CD4-positive, CD25-positive, alpha-beta regulatory T cell (primary cell): ENCODE measurements at regions not wholly inside any gene's neighbourhood (a gene's known extent, or its start where the extent isn't known, plus 50 kb on each side); places are given as distances from the start of the nearest gene placed in this dataset.
"Not testable (repeated sequence)": the region's sequence is repeated elsewhere in the genome, so short reads cannot be mapped to it uniquely, and the experiment has no call there.

ENCODE experiments used
- ATAC-seq, 2 donors: fragments of 150-1000 bp; cut with Tn5 transposase; one replicate each; pipeline ENCODE4 v1.10.0; 2021; ENCODE audit warnings: low read depth in 2 of 2, moderate number of reproducible peaks in 2 of 2, moderate library complexity in 1 of 2
- DNase-seq, 3 donors: peaks; one replicate each; pipeline versions ENCODE4 v3.0.0 to v3.0.0-alpha.2; 2012 to 2022; ENCODE audit warnings: mixed read lengths in 1 of 3
- H3K27ac ChIP-seq: one replicate; pipeline ENCODE4 v1.7.0; 2013; ENCODE audit warnings: mild to moderate bottlenecking, low read length; ENCODE audit not compliant: insufficient read depth, poor library complexity, severe bottlenecking
- H3K27me3 ChIP-seq: one replicate; pipeline ENCODE4 v1.7.0; 2013; ENCODE audit warnings: low read length; ENCODE audit not compliant: control insufficient read depth, insufficient read depth
- H3K36me3 ChIP-seq: one replicate; pipeline ENCODE4 v1.7.0; 2013; ENCODE audit warnings: mild to moderate bottlenecking, low read length, moderate library complexity; ENCODE audit not compliant: control insufficient read depth, insufficient read depth
- H3K4me1 ChIP-seq: 2 replicates; pipeline ENCODE4 v1.7.0; 2013; ENCODE audit warnings: mild to moderate bottlenecking, low read length; ENCODE audit not compliant: insufficient read depth, control insufficient read depth, poor library complexity, severe bottlenecking
- H3K4me3 ChIP-seq: one replicate; pipeline ENCODE4 v1.7.0; 2013; ENCODE audit warnings: low read depth, mild to moderate bottlenecking, low read length, moderate library complexity
- H3K9me3 ChIP-seq, 2 experiments: 1 replicate in 1 of 2; 2 replicates in 1 of 2; pipeline ENCODE4 v1.7.0; 2013; ENCODE audit warnings: low read length in 2 of 2, mild to moderate bottlenecking in 1 of 2, moderate library complexity in 1 of 2; ENCODE audit not compliant: control insufficient read depth in 2 of 2
- H3K27ac Mint-ChIP-seq, 3 donors: one replicate each; pipeline ENCODE4 v1.8.0; 2020 to 2022; ENCODE audit warnings: mild to moderate bottlenecking in 3 of 3, mixed read lengths in 3 of 3, moderate library complexity in 2 of 3
- H3K27me3 Mint-ChIP-seq: one replicate; pipeline ENCODE4 v1.8.0; 2022; ENCODE audit warnings: mild to moderate bottlenecking, mixed read lengths
- H3K36me3 Mint-ChIP-seq: one replicate; pipeline ENCODE4 v1.8.0; 2020; ENCODE audit warnings: mixed read lengths
- H3K4me1 Mint-ChIP-seq, 4 donors: one replicate each; pipeline ENCODE4 v1.8.0; 2020 to 2022; ENCODE audit warnings: mixed read lengths in 4 of 4, mild to moderate bottlenecking in 1 of 4
- H3K4me3 Mint-ChIP-seq, 4 donors: one replicate each; pipeline ENCODE4 v1.8.0; 2020 to 2022; ENCODE audit warnings: mild to moderate bottlenecking in 4 of 4, mixed read lengths in 4 of 4, moderate library complexity in 3 of 4
- H3K9me3 Mint-ChIP-seq, 7 donors: one replicate each; pipeline ENCODE4 v1.8.0; 2020 to 2022; ENCODE audit warnings: mixed read lengths in 7 of 7, mild to moderate bottlenecking in 3 of 7, moderate library complexity in 2 of 7

GRCh38 chr7:118855290-118855689 lies 630.8 kb downstream of the ANKRD7 start:
- Histone ChIP-seq H3K4me1 (no peaks in the 10 kb centered on the region), H3K36me3 (no peaks in the 10 kb centered on the region), H3K27me3 (no peaks in the 10 kb centered on the region), H3K9me3 (peaks cover 4 to 5% of the 10 kb centered on the region in 2 experiments), H3K4me3 (no peak overlapping the region), H3K27ac (no peak overlapping the region)
- H3K27ac Mint-ChIP-seq: no peak overlapping the region
- no peaks in the 10 kb centered on the region for H3K27me3 Mint-ChIP-seq
- no peak overlapping the region for H3K4me3 Mint-ChIP-seq
- no peaks in the 10 kb centered on the region for H3K36me3 Mint-ChIP-seq
- no peak for ATAC-seq
- no peaks in the 10 kb centered on the region for H3K4me1 Mint-ChIP-seq
- DNase-seq: no peak
- peaks cover 4 to 16% (median 5%) of the 10 kb centered on the region in 7 donors for H3K9me3 Mint-ChIP-seq

DNA sequence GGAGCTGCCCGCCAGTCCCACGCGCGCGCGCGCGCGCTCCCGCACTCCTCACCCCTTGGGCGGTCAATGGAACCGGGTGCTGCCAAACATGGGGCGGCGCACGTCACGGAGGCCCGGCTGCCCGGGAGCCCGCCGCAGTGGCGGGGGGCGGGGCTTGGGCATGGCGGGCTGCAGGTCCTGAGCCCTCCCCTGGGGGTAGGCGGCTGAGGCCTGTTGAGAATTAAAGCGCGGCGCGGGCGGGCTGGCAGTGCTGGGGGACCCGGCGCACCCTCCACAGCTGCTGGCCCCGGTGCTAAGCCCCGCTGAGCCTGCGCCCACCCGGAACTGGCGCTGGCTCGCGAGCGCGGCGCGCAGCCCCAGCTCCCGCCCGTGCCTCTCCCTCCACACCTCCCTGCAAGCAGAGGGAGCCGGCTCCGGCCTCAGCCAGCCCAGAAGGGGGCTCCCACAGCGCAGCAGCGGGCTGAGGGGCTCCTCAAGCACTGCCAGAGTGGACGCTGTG lies 634.2 kb downstream of the ANKRD7 start:
- no peaks in the 10 kb centered on the region for H3K4me1 ChIP-seq
- Mint-ChIP-seq H3K36me3 (no peaks in the 10 kb centered on the region), H3K27me3 (no peaks in the 10 kb centered on the region), H3K27ac (no peak overlapping the region), H3K4me3 (no peak overlapping the region), H3K4me1 (no peaks in the 10 kb centered on the region), H3K9me3 (peaks cover 0 to 7% (median 3%) of the 10 kb centered on the region in 7 donors)
- ATAC-seq (no peak), DNase-seq (no peak)
- H3K9me3 ChIP-seq: peaks cover 4 to 6% of the 10 kb centered on the region in 2 experiments
- H3K27me3 ChIP-seq: no peaks in the 10 kb centered on the region
- H3K27ac ChIP-seq: no peak overlapping the region
- no peaks in the 10 kb centered on the region for H3K36me3 ChIP-seq
- no peak overlapping the region for H3K4me3 ChIP-seq

DNA sequence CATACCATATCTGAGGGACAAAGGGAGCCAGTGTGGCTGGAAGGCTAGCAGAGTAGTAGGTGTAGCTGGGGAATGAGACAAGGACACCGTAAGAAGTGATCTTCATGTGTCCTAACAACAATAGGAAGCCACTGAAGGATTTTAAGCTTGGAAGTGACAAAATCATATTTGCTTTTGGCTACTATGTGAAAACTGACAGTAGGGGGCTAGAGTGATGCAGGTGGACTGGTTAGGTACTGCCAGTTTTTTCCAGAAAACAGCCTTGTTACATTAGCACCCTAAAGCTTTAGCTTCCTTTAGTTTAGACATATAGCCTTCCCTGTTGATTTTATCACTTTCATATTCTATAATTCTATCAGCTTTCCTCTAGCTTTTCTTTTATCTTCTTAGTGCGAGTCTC lies 637.1 kb downstream of the ANKRD7 start:
- Mint-ChIP-seq H3K27me3 (no peaks in the 10 kb centered on the region), H3K36me3 (no peaks in the 10 kb centered on the region), H3K4me1 (no peaks in the 10 kb centered on the region), H3K27ac (no peak overlapping the region), H3K9me3 (peaks cover 0 to 10% (median 2%) of the 10 kb centered on the region in 7 donors), H3K4me3 (no peak overlapping the region)
- Histone ChIP-seq H3K36me3 (no peaks in the 10 kb centered on the region), H3K4me1 (no peaks in the 10 kb centered on the region), H3K27me3 (no peaks in the 10 kb centered on the region), H3K9me3 (peaks cover 4 to 6% of the 10 kb centered on the region in 2 experiments), H3K27ac (no peak overlapping the region), H3K4me3 (no peak overlapping the region)
- ATAC-seq (no peak), DNase-seq (no peak)

DNA sequence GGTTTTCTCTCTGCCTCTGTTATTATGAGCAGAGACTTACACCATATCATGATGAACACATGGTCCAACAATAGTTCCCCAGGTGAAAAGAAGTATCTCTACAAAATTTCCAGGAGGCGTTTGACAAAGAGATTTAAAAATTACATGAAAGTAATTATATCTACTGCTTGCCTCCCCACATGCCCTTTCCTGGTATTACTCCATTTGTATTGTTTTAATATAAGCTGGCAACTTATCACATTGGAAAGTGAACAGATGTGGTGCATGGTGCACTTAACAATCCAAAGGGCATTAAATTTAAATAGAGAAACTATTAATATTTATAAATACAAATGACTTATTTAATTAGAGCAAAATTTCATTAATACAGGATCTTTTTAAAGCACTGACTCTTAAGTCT lies 638.2 kb downstream of the ANKRD7 start:
- ATAC-seq (no peak), DNase-seq (no peak)
- Mint-ChIP-seq H3K36me3 (no peaks in the 10 kb centered on the region), H3K27ac (no peak overlapping the region), H3K27me3 (no peaks in the 10 kb centered on the region), H3K9me3 (peaks cover 0 to 5% (median 1%) of the 10 kb centered on the region in 7 donors), H3K4me1 (no peaks in the 10 kb centered on the region), H3K4me3 (no peak overlapping the region)
- Histone ChIP-seq H3K36me3 (no peaks in the 10 kb centered on the region), H3K27me3 (no peaks in the 10 kb centered on the region), H3K9me3 (peaks cover 4 to 6% of the 10 kb centered on the region in 2 experiments), H3K4me3 (no peak overlapping the region), H3K27ac (no peak overlapping the region), H3K4me1 (no peaks in the 10 kb centered on the region)

DNA sequence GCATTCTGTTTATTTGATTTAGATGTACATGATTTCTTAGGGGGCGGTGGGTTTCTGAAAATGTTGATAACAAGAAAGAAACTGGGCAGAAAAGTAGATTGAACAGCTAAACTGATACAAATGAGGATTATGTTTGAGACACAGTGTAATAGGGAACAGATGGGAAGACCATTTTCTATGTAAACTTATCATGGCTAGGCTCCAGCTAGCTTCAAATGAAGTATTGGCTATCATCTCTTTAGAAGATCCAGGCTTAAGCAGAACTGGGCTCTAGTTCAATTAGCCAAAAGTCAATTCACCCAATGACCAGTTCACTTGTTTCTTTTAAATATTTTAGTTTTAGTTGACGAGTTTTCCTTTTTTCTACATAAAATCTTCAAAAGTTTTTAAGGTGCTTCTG lies 639.5 kb downstream of the ANKRD7 start:
- H3K4me1 Mint-ChIP-seq: no peaks in the 10 kb centered on the region

GRCh38 chr7:118867860-118868259 lies 643.4 kb downstream of the ANKRD7 start:
- no peak overlapping the region for H3K4me3 ChIP-seq
- Mint-ChIP-seq H3K27ac (no peak overlapping the region), H3K4me3 (no peak overlapping the region), H3K27me3 (no peaks in the 10 kb centered on the region), H3K4me1 (no peaks in the 10 kb centered on the region), H3K36me3 (no peaks in the 10 kb centered on the region), H3K9me3 (peaks cover 0 to 15% (median 7%) of the 10 kb centered on the region in 7 donors)
- ATAC-seq (no peak), DNase-seq (no peak)
- no peaks in the 10 kb centered on the region for H3K9me3 ChIP-seq
- no peak overlapping the region for H3K27ac ChIP-seq
- H3K4me1 ChIP-seq: no peaks in the 10 kb centered on the region
- H3K36me3 ChIP-seq: no peaks in the 10 kb centered on the region
- H3K27me3 ChIP-seq: no peaks in the 10 kb centered on the region

More for the DNA sequence above, 639.5 kb downstream of the ANKRD7 start:
- Histone ChIP-seq H3K27ac (no peak overlapping the region), H3K27me3 (no peaks in the 10 kb centered on the region), H3K9me3 (peaks cover 4 to 6% of the 10 kb centered on the region in 2 experiments), H3K4me1 (no peaks in the 10 kb centered on the region), H3K4me3 (no peak overlapping the region), H3K36me3 (no peaks in the 10 kb centered on the region)
- H3K4me3 Mint-ChIP-seq: no peak overlapping the region
- ATAC-seq (no peak), DNase-seq (no peak)
- peaks cover 0 to 5% (median 2%) of the 10 kb centered on the region in 7 donors for H3K9me3 Mint-ChIP-seq
- H3K27ac Mint-ChIP-seq: no peak overlapping the region
- H3K27me3 Mint-ChIP-seq: no peaks in the 10 kb centered on the region
- H3K36me3 Mint-ChIP-seq: no peaks in the 10 kb centered on the region

- H3K36me3 Mint-ChIP-seq, H3K4me1 Mint-ChIP-seq, H3K9me3 ChIP-seq, H3K27ac ChIP-seq, ATAC-seq, H3K4me1 ChIP-seq, H3K36me3 ChIP-seq, DNase-seq, H3K4me3 Mint-ChIP-seq, H3K27ac Mint-ChIP-seq, H3K27me3 ChIP-seq, H3K27me3 Mint-ChIP-seq, H3K4me3 ChIP-seq: not testable (repeated sequence)
- H3K9me3 Mint-ChIP-seq: peaks cover 0 to 15% (median 6%) of the 10 kb centered on the region in 7 donors
These were observed 644.6 kb downstream of the ANKRD7 start for GRCh38 chr7:118869141-118869540.

GRCh38 chr7:118870187-118870586 lies 645.7 kb downstream of the ANKRD7 start:
- H3K36me3 Mint-ChIP-seq: no peaks in the 10 kb centered on the region
- H3K27ac Mint-ChIP-seq: no peak overlapping the region
- no peak overlapping the region for H3K27ac ChIP-seq
- no peaks in the 10 kb centered on the region for H3K27me3 Mint-ChIP-seq
- H3K4me1 ChIP-seq: no peaks in the 10 kb centered on the region
- DNase-seq (no peak), ATAC-seq (no peak)
- H3K9me3 ChIP-seq: no peaks in the 10 kb centered on the region
- peaks cover 0 to 15% (median 6%) of the 10 kb centered on the region in 7 donors for H3K9me3 Mint-ChIP-seq
- H3K4me1 Mint-ChIP-seq: no peaks in the 10 kb centered on the region
- no peaks in the 10 kb centered on the region for H3K36me3 ChIP-seq
- no peaks in the 10 kb centered on the region for H3K27me3 ChIP-seq
- no peak overlapping the region for H3K4me3 Mint-ChIP-seq
- no peak overlapping the region for H3K4me3 ChIP-seq
